Hypothalamus (tissue), 51 donors: ENCODE measurements at regions not wholly inside any gene's neighbourhood (a gene's known extent, or its start where the extent isn't known, plus 50 kb on each side); places are given as distances from the start of the nearest gene placed in this dataset.
A peak's percentile ranks its signal among the peaks of the same experiment; 100 is the strongest.

Experiments
- DNase-seq, 51 donors: peaks; one replicate each; lab custom pipeline; 2025; lab: John Stamatoyannopoulos, UW

- DNase-seq, result no peak
These were observed 164.0 kb upstream of the SYT13 start for GRCh38 chr11:45450189-45450588.

- DNase-seq, result peak in 1 of 51 donors; percentile 44
These were observed 163.0 kb upstream of the SYT13 start for GRCh38 chr11:45449036-45449601.

- no peak for DNase-seq
These were observed 162.4 kb upstream of the SYT13 start for GRCh38 chr11:45448561-45448960.

GRCh38 chr11:45446998-45447397 lies 160.9 kb upstream of the SYT13 start:
- no peak for DNase-seq

GRCh38 chr11:45446434-45446833 lies 160.3 kb upstream of the SYT13 start:
- no peak for DNase-seq

- DNase-seq, result no peak
These were observed 158.7 kb upstream of the SYT13 start for GRCh38 chr11:45444796-45445195.

GRCh38 chr11:45440111-45440510 lies 154.0 kb upstream of the SYT13 start:
- no peak for DNase-seq

- no peak for DNase-seq
These were observed 150.8 kb upstream of the SYT13 start for GRCh38 chr11:45436966-45437365.

- no peak for DNase-seq
These were observed 150.0 kb upstream of the SYT13 start for GRCh38 chr11:45436118-45436517.

- no peak for DNase-seq
These were observed 149.6 kb upstream of the SYT13 start for GRCh38 chr11:45435706-45436105.

GRCh38 chr11:45432910-45433309 lies 146.8 kb upstream of the SYT13 start:
- no peak for DNase-seq

GRCh38 chr11:45432100-45432499 lies 146.0 kb upstream of the SYT13 start:
- DNase-seq, result no peak

- DNase-seq, result no peak
These were observed 145.2 kb upstream of the SYT13 start for GRCh38 chr11:45431046-45432018.

GRCh38 chr11:45430361-45430760 lies 144.2 kb upstream of the SYT13 start:
- DNase-seq, result no peak

GRCh38 chr11:45429719-45430118 lies 143.6 kb upstream of the SYT13 start:
- DNase-seq, result no peak

GRCh38 chr11:45428541-45429230 lies 142.5 kb upstream of the SYT13 start:
- DNase-seq, result no peak

- no peak for DNase-seq
These were observed 142.0 kb upstream of the SYT13 start for GRCh38 chr11:45428116-45428515.

- peak in 2 of 51 donors; percentile 11 to 30 for DNase-seq
These were observed 138.5 kb upstream of the SYT13 start for GRCh38 chr11:45424411-45425180.

GRCh38 chr11:45423475-45424120 lies 137.5 kb upstream of the SYT13 start:
- peak in 13 of 51 donors; percentile 10 to 62 (median 30) for DNase-seq

- DNase-seq, result peak in 5 of 51 donors; percentile 29 to 62 (median 51)
These were observed 136.9 kb upstream of the SYT13 start for GRCh38 chr11:45423036-45423435.
